ENCODE measurements at regions not wholly inside any gene's neighbourhood (a gene's known extent, or its start where the extent isn't known, plus 50 kb on each side); places are given as distances from the start of the nearest gene placed in this dataset.

- Histone ChIP-seq H3K4me1 (ENCODE audit: control insufficient read depth, insufficient read depth, low read length) (no peaks in the 10 kb centered on the region), H3K9me3 (replicated peaks; ENCODE audit: control insufficient read depth, insufficient read depth, low read length) (no peaks in the 10 kb centered on the region), H2AFZ (ENCODE audit: control insufficient read depth, low read depth, low read length) (no peak overlapping the region), H3K79me2 (ENCODE audit: control insufficient read depth, insufficient read depth, low read length) (no peaks in the 10 kb centered on the region), H3K27me3 (replicated peaks in 1 of 2; ENCODE audit: control insufficient read depth in 2 of 2, insufficient read depth in 2 of 2, low read length in 1 of 2) (no peaks in the 10 kb centered on the region), H3K4me3 (no peak overlapping the region), H3K36me3 (ENCODE audit: control insufficient read depth in 2 of 2, insufficient read depth in 2 of 2, low read length in 1 of 2) (no peaks in the 10 kb centered on the region), H3K9ac (ENCODE audit: control insufficient read depth, insufficient read depth, low read length) (no peak overlapping the region), H3K4me2 (ENCODE audit: control insufficient read depth, insufficient read depth) (no peak overlapping the region), H4K20me1 (ENCODE audit: control insufficient read depth, insufficient read depth) (no peaks in the 10 kb centered on the region), H3K27ac (ENCODE audit: control insufficient read depth, insufficient read depth) (no peak overlapping the region)
- ChIA-PET RAD21 (ENCODE audit: unreplicated experiment) (no interaction called here), POLR2A (no interaction called here), CTCF (no interaction called here), SMC1A (ENCODE audit: uncharacterized antibody, unreplicated experiment) (interaction anchor here (0.6 to 1.4 kb wide), 5 partner anchors 13 to 1558 kb away, joined by 3 to 4 read pairs (median 3); no protein-coding TSS in a partner anchor)
- FAIRE-seq (no peak), ATAC-seq (no peak), DNase-seq (ENCODE audit: low read depth, low spot score) (no peak)
- intact Hi-C loops (cut with micrococcal nuclease; ENCODE audit: unreplicated experiment) (no loop called here), in situ Hi-C loops (cut with MboI) (no loop called here)
- BruUV-seq (replicated peaks), result no TSS peak
- TF ChIP-seq JUND (IDR thresholded peaks at IDR 0.05; ENCODE audit: low read depth, low read length), result no peak
- TF ChIP-seq CTCF (IDR thresholded peaks at IDR 0.05 in 2 of 3, conservative IDR thresholded peaks at IDR 0.05 in 1 of 3; ENCODE audit: control insufficient read depth in 2 of 3, extremely low read depth in 1 of 3, insufficient read depth in 1 of 3, low read depth in 3 of 3, low read length in 3 of 3), result no peak
- TF ChIP-seq ZNF622 (IDR thresholded peaks at IDR 0.05), result no peak
- no peak for TF ChIP-seq RBBP5 (conservative IDR thresholded peaks at IDR 0.05)
- TF ChIP-seq ZNF24 (IDR thresholded peaks at IDR 0.05), result no peak
- TF ChIP-seq ZBTB4 (CRISPR knock-in tag; IDR thresholded peaks at IDR 0.05), result no peak
- TF ChIP-seq SPI1 (IDR thresholded peaks at IDR 0.05; ENCODE audit: borderline replicate concordance, insufficient read depth, low read depth, low read length), result no peak
- TF ChIP-seq IRF3 (IDR thresholded peaks at IDR 0.05), result no peak
- no peak for TF ChIP-seq CREB1 (IDR thresholded peaks at IDR 0.05; ENCODE audit: low read depth)
- no peak for TF ChIP-seq CUX1 (IDR thresholded peaks at IDR 0.05; ENCODE audit: insufficient replicate concordance, low read depth, low read length)
- no peak for TF ChIP-seq KDM1A (IDR thresholded peaks at IDR 0.05; ENCODE audit: borderline replicate concordance)
- no peak for TF ChIP-seq SMARCA5 (IDR thresholded peaks at IDR 0.05)
Measured at GRCh38 chr5:67293226-67293625, 96.6 kb upstream of the CD180 start.
